Fibroblast of the aortic adventitia (primary cell): ENCODE measurements at regions not wholly inside any gene's neighbourhood (a gene's known extent, or its start where the extent isn't known, plus 50 kb on each side); places are given as distances from the start of the nearest gene placed in this dataset.
A peak's percentile ranks its signal among the peaks of the same experiment; 100 is the strongest.
"Not testable (repeated sequence)": the region's sequence is repeated elsewhere in the genome, so short reads cannot be mapped to it uniquely, and the experiment has no call there.

Experiments used
- DNase-seq: peaks from one replicate; pipeline ENCODE4 v3.0.0-alpha.2; 2010; ENCODE audit warnings: low read depth
- H3K4me3 ChIP-seq: 2 replicates; pipeline ENCODE4 v1.5.1; 2011; ENCODE audit warnings: low read depth, mild to moderate bottlenecking, control low read depth, low read length, moderate library complexity
- CTCF ChIP-seq: IDR thresholded peaks from 2 replicates; pipeline ENCODE4 v1.5.1; 2011; ENCODE audit warnings: mild to moderate bottlenecking, low read length, control low read depth, inconsistent platforms; ENCODE audit not compliant: insufficient read depth

GRCh38 chr5:103690676-103691075, 128.1 kb upstream of the NUDT12 start:
- DNase-seq: no peak
- H3K4me3 ChIP-seq: no peak overlapping the region
- no peak for TF ChIP-seq CTCF

GRCh38 chr5:103679873-103680272, 117.3 kb upstream of the NUDT12 start:
- no peak overlapping the region for H3K4me3 ChIP-seq
- TF ChIP-seq CTCF: no peak
- no peak for DNase-seq

GRCh38 chr5:103676198-103676597, 113.6 kb upstream of the NUDT12 start:
- not testable (repeated sequence) for H3K4me3 ChIP-seq
- peak; percentile 57 for DNase-seq

- no peak overlapping the region for H3K4me3 ChIP-seq
- no peak for TF ChIP-seq CTCF
- peak; percentile 13 for DNase-seq
These were observed 112.2 kb upstream of the NUDT12 start for GRCh38 chr5:103674739-103675138.

- DNase-seq: peak; percentile 0
- TF ChIP-seq CTCF: no peak
These were observed 111.7 kb upstream of the NUDT12 start for GRCh38 chr5:103674251-103674650.

GRCh38 chr5:103669615-103670014, 107.0 kb upstream of the NUDT12 start:
- TF ChIP-seq CTCF: no peak
- no peak overlapping the region for H3K4me3 ChIP-seq
- no peak for DNase-seq

More at GRCh38 chr5:103674251-103674650, 111.7 kb upstream of the NUDT12 start:
- H3K4me3 ChIP-seq: no peak overlapping the region

- H3K4me3 ChIP-seq: no peak overlapping the region
- no peak for DNase-seq
- no peak for TF ChIP-seq CTCF
These were observed 105.7 kb upstream of the NUDT12 start for GRCh38 chr5:103668281-103668680.

GRCh38 chr5:103667068-103667467, 104.5 kb upstream of the NUDT12 start:
- peak; percentile 6 for DNase-seq
- H3K4me3 ChIP-seq: no peak overlapping the region
- no peak for TF ChIP-seq CTCF
